ENCODE measurements at regions not wholly inside any gene's neighbourhood (a gene's known extent, or its start where the extent isn't known, plus 50 kb on each side); places are given as distances from the start of the nearest gene placed in this dataset.

GRCh38 chr13:47679401-47679800, 321.7 kb downstream of the SUCLA2 start:
- H3F3A ChIP-seq (ENCODE audit: low read depth): no peaks in the 10 kb centered on the region
- H3K9ac ChIP-seq (ENCODE audit: low read depth, low read length, poor library complexity, severe bottlenecking): no peak overlapping the region
- H3K4me2 ChIP-seq (ENCODE audit: low read depth, low read length, poor library complexity, severe bottlenecking): no peak overlapping the region
- H4K20me1 ChIP-seq (ENCODE audit: insufficient read depth, low read length, poor library complexity, severe bottlenecking): no peaks in the 10 kb centered on the region
- no peaks in the 10 kb centered on the region for H3K9me2 ChIP-seq (replicated peaks; ENCODE audit: low read depth, low read length)
- no peaks in the 10 kb centered on the region for H3K79me2 ChIP-seq (ENCODE audit: insufficient read depth, low read length)
- no peaks in the 10 kb centered on the region for H3K4me1 ChIP-seq (ENCODE audit: insufficient read depth, low read length, poor library complexity, severe bottlenecking)
- H3K4me3 ChIP-seq (ENCODE audit: low read length, poor library complexity, severe bottlenecking): no peak overlapping the region
- no peak for TF ChIP-seq EZH2phosphoT487 (IDR thresholded peaks at IDR 0.05; ENCODE audit: borderline replicate concordance)
- TF ChIP-seq CTCF (conservative IDR thresholded peaks at IDR 0.05; ENCODE audit: low read length): no peak
- H3K36me3 ChIP-seq (ENCODE audit: insufficient read depth, low read length): no peaks in the 10 kb centered on the region
- no peaks in the 10 kb centered on the region for H3K9me3 ChIP-seq (ENCODE audit: insufficient read depth, low read depth, low read length)
- no peaks in the 10 kb centered on the region for H3K27me3 ChIP-seq (ENCODE audit: insufficient read depth, low read length, poor library complexity, severe bottlenecking)
- no peak overlapping the region for H2AFZ ChIP-seq (ENCODE audit: low read length)

GRCh38 chr13:47678201-47678968, 322.7 kb downstream of the SUCLA2 start:
- Histone ChIP-seq H4K20me1 (ENCODE audit: insufficient read depth, low read length, poor library complexity, severe bottlenecking) (no peaks in the 10 kb centered on the region), H3K9ac (ENCODE audit: low read depth, low read length, poor library complexity, severe bottlenecking) (no peak overlapping the region), H3F3A (ENCODE audit: low read depth) (no peaks in the 10 kb centered on the region), H3K9me2 (replicated peaks; ENCODE audit: low read depth, low read length) (no peaks in the 10 kb centered on the region), H3K4me3 (ENCODE audit: low read length, poor library complexity, severe bottlenecking) (no peak overlapping the region), H3K9me3 (ENCODE audit: insufficient read depth, low read depth, low read length) (no peaks in the 10 kb centered on the region), H2AFZ (ENCODE audit: low read length) (no peak overlapping the region), H3K4me2 (ENCODE audit: low read depth, low read length, poor library complexity, severe bottlenecking) (no peak overlapping the region), H3K79me2 (ENCODE audit: insufficient read depth, low read length) (no peaks in the 10 kb centered on the region), H3K36me3 (ENCODE audit: insufficient read depth, low read length) (no peaks in the 10 kb centered on the region), H3K27me3 (ENCODE audit: insufficient read depth, low read length, poor library complexity, severe bottlenecking) (no peaks in the 10 kb centered on the region), H3K4me1 (ENCODE audit: insufficient read depth, low read length, poor library complexity, severe bottlenecking) (no peaks in the 10 kb centered on the region)
- TF ChIP-seq EZH2phosphoT487 (IDR thresholded peaks at IDR 0.05; ENCODE audit: borderline replicate concordance): no peak
- TF ChIP-seq CTCF (conservative IDR thresholded peaks at IDR 0.05; ENCODE audit: low read length): no peak

GRCh38 chr13:47675871-47676270, 325.2 kb downstream of the SUCLA2 start:
- no peak for TF ChIP-seq CTCF (conservative IDR thresholded peaks at IDR 0.05; ENCODE audit: low read length)
- TF ChIP-seq EZH2phosphoT487 (IDR thresholded peaks at IDR 0.05; ENCODE audit: borderline replicate concordance): no peak
- Histone ChIP-seq H4K20me1 (ENCODE audit: insufficient read depth, low read length, poor library complexity, severe bottlenecking) (no peaks in the 10 kb centered on the region), H3K9ac (ENCODE audit: low read depth, low read length, poor library complexity, severe bottlenecking) (no peak overlapping the region), H3K4me2 (ENCODE audit: low read depth, low read length, poor library complexity, severe bottlenecking) (no peak overlapping the region), H3K27me3 (ENCODE audit: insufficient read depth, low read length, poor library complexity, severe bottlenecking) (no peaks in the 10 kb centered on the region), H3K9me2 (replicated peaks; ENCODE audit: low read depth, low read length) (no peaks in the 10 kb centered on the region), H3K4me1 (ENCODE audit: insufficient read depth, low read length, poor library complexity, severe bottlenecking) (no peaks in the 10 kb centered on the region), H3K79me2 (ENCODE audit: insufficient read depth, low read length) (no peaks in the 10 kb centered on the region), H3K36me3 (ENCODE audit: insufficient read depth, low read length) (no peaks in the 10 kb centered on the region), H2AFZ (ENCODE audit: low read length) (no peak overlapping the region), H3F3A (ENCODE audit: low read depth) (no peaks in the 10 kb centered on the region), H3K4me3 (ENCODE audit: low read length, poor library complexity, severe bottlenecking) (no peak overlapping the region), H3K9me3 (ENCODE audit: insufficient read depth, low read depth, low read length) (no peaks in the 10 kb centered on the region)

All from Loucy (cell line).